ENCODE measurements at regions not wholly inside any gene's neighbourhood (a gene's known extent, or its start where the extent isn't known, plus 50 kb on each side); places are given as distances from the start of the nearest gene placed in this dataset.

DNA sequence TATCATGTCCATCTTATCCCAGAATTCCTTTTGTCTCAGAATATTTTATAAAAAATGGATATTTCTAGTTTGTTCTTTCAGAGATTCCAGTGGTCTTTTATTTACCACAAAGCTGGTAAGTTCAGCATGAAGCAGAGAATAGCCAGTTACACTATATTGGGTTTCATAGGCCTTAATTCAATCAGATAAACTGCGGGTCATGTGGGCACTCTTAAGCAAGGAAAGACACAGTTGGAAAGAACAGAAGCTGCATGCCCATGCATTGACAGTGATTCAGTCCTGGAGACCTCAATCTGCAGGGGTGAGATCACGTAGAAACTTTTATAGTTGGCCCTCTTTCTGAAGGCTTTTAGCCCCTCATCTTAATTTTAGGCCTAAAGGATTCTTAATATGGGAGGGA, 281.3 kb upstream of the IGFBP3 start:
- Histone ChIP-seq H3K4me3 (ENCODE audit: low read depth, low read length) (no peak overlapping the region), H2BK5ac (ENCODE audit: low read depth, low read length, poor library complexity) (no peak overlapping the region), H2AK5ac (ENCODE audit: low read length) (no peak overlapping the region), H3K4me1 (ENCODE audit: control insufficient read depth in 1 of 2, insufficient read depth in 2 of 2, low read length in 2 of 2) (peaks cover 0 to 4% of the 10 kb centered on the region in 2 experiments), H3K4ac (ENCODE audit: low read depth, low read length) (no peak overlapping the region), H3K18ac (ENCODE audit: low read length) (no peak overlapping the region), H4K91ac (ENCODE audit: low read depth, low read length) (no peak overlapping the region), H3K36me3 (ENCODE audit: control insufficient read depth in 1 of 2, insufficient read depth in 2 of 2, low read length in 2 of 2) (no peaks in the 10 kb centered on the region), H3K79me2 (ENCODE audit: control insufficient read depth, insufficient read depth, low read length, poor library complexity) (no peaks in the 10 kb centered on the region), H4K8ac (ENCODE audit: low read depth, low read length) (no peak overlapping the region), H2BK12ac (ENCODE audit: low read length) (no peak overlapping the region), H2BK120ac (ENCODE audit: insufficient read depth, low read length, poor library complexity) (no peak overlapping the region), H3K9ac (ENCODE audit: low read length) (no peak overlapping the region), H3K14ac (ENCODE audit: low read length) (no peak overlapping the region), H3K27me3 (ENCODE audit: insufficient read depth, low read length) (no peaks in the 10 kb centered on the region), H3K23ac (ENCODE audit: low read length) (no peak overlapping the region), H3K4me2 (ENCODE audit: low read length) (no peak overlapping the region), H3K79me1 (ENCODE audit: low read length) (peaks cover 2% of the 10 kb centered on the region), H4K12ac (ENCODE audit: low read depth, low read length) (no peak overlapping the region), H2AFZ (ENCODE audit: insufficient read depth, low read length, poor library complexity) (no peak overlapping the region), H3K9me3 (ENCODE audit: insufficient read depth, low read depth, low read length) (no peaks in the 10 kb centered on the region), H3K27ac (ENCODE audit: low read depth, low read length) (no peak overlapping the region)
- DNase-seq, result no peak
- WGBS (ENCODE audit: extremely low coverage, insufficient coverage, insufficient read length), result no CpG with 5 or more reads among the region's 2 CpGs

DNA sequence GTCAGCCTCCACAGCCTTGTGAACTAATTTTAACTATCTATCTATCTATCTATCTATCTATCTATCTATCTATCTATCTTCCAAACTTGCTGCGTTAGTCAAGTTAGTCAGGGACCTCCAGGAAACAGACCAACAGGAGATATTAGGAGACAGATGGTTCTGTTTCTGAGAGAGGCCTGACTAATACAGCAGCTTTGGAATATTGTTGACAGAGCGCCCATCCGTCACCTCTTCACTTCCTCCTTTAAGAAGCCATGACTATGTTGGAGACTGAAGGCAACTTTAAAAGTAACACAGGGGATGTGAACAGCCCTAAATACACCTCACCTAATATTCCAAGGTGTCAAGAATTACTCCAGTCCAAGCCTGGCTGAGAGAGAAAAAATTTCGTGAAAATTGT, 280.9 kb upstream of the IGFBP3 start:
- H3K27ac ChIP-seq (ENCODE audit: low read depth, low read length), result no peak overlapping the region
- no peak overlapping the region for H2BK5ac ChIP-seq (ENCODE audit: low read depth, low read length, poor library complexity)
- no peak overlapping the region for H3K4me2 ChIP-seq (ENCODE audit: low read length)
- H3K4ac ChIP-seq (ENCODE audit: low read depth, low read length), result no peak overlapping the region
- WGBS (ENCODE audit: extremely low coverage, insufficient coverage, insufficient read length), result no CpG with 5 or more reads among the region's 4 CpGs
- H4K12ac ChIP-seq (ENCODE audit: low read depth, low read length), result no peak overlapping the region
- no peak for DNase-seq
- H3K18ac ChIP-seq (ENCODE audit: low read length), result no peak overlapping the region
- H3K14ac ChIP-seq (ENCODE audit: low read length), result no peak overlapping the region
- H2BK120ac ChIP-seq (ENCODE audit: insufficient read depth, low read length, poor library complexity), result no peak overlapping the region
- H2AFZ ChIP-seq (ENCODE audit: insufficient read depth, low read length, poor library complexity), result no peak overlapping the region
- peaks cover 0 to 4% of the 10 kb centered on the region in 2 experiments for H3K4me1 ChIP-seq (ENCODE audit: control insufficient read depth in 1 of 2, insufficient read depth in 2 of 2, low read length in 2 of 2)
- H3K4me3 ChIP-seq (ENCODE audit: low read depth, low read length), result no peak overlapping the region
- no peak overlapping the region for H3K9ac ChIP-seq (ENCODE audit: low read length)
- peaks cover 2% of the 10 kb centered on the region for H3K79me1 ChIP-seq (ENCODE audit: low read length)
- no peak overlapping the region for H2AK5ac ChIP-seq (ENCODE audit: low read length)
- H3K9me3 ChIP-seq (ENCODE audit: insufficient read depth, low read depth, low read length), result no peaks in the 10 kb centered on the region
- no peaks in the 10 kb centered on the region for H3K79me2 ChIP-seq (ENCODE audit: control insufficient read depth, insufficient read depth, low read length, poor library complexity)
- H2BK12ac ChIP-seq (ENCODE audit: low read length), result no peak overlapping the region
- H3K27me3 ChIP-seq (ENCODE audit: insufficient read depth, low read length), result no peaks in the 10 kb centered on the region
- H4K8ac ChIP-seq (ENCODE audit: low read depth, low read length), result no peak overlapping the region
- no peaks in the 10 kb centered on the region for H3K36me3 ChIP-seq (ENCODE audit: control insufficient read depth in 1 of 2, insufficient read depth in 2 of 2, low read length in 2 of 2)
- no peak overlapping the region for H3K23ac ChIP-seq (ENCODE audit: low read length)
- no peak overlapping the region for H4K91ac ChIP-seq (ENCODE audit: low read depth, low read length)

- Histone ChIP-seq H3K23ac (ENCODE audit: low read length) (no peak overlapping the region), H2BK120ac (ENCODE audit: insufficient read depth, low read length, poor library complexity) (no peak overlapping the region), H3K27me3 (ENCODE audit: insufficient read depth, low read length) (no peaks in the 10 kb centered on the region), H2BK12ac (ENCODE audit: low read length) (no peak overlapping the region), H3K4me3 (ENCODE audit: low read depth, low read length) (no peak overlapping the region), H3K27ac (ENCODE audit: low read depth, low read length) (no peak overlapping the region), H3K14ac (ENCODE audit: low read length) (no peak overlapping the region), H3K9me3 (ENCODE audit: insufficient read depth, low read depth, low read length) (no peaks in the 10 kb centered on the region), H3K4me2 (ENCODE audit: low read length) (no peak overlapping the region), H2AFZ (ENCODE audit: insufficient read depth, low read length, poor library complexity) (no peak overlapping the region), H3K18ac (ENCODE audit: low read length) (no peak overlapping the region), H4K12ac (ENCODE audit: low read depth, low read length) (no peak overlapping the region), H3K36me3 (ENCODE audit: control insufficient read depth in 1 of 2, insufficient read depth in 2 of 2, low read length in 2 of 2) (no peaks in the 10 kb centered on the region), H4K8ac (ENCODE audit: low read depth, low read length) (no peak overlapping the region), H4K91ac (ENCODE audit: low read depth, low read length) (no peak overlapping the region), H3K9ac (ENCODE audit: low read length) (no peak overlapping the region), H3K79me1 (ENCODE audit: low read length) (no peaks in the 10 kb centered on the region), H3K4ac (ENCODE audit: low read depth, low read length) (no peak overlapping the region), H3K79me2 (ENCODE audit: control insufficient read depth, insufficient read depth, low read length, poor library complexity) (no peaks in the 10 kb centered on the region), H2BK5ac (ENCODE audit: low read depth, low read length, poor library complexity) (no peak overlapping the region), H2AK5ac (ENCODE audit: low read length) (no peak overlapping the region), H3K4me1 (ENCODE audit: control insufficient read depth in 1 of 2, insufficient read depth in 2 of 2, low read length in 2 of 2) (no peaks in the 10 kb centered on the region)
- no CpG with 5 or more reads among the region's 1 CpG for WGBS (ENCODE audit: extremely low coverage, insufficient coverage, insufficient read length)
- DNase-seq, result no peak
These were observed 277.6 kb upstream of the IGFBP3 start for GRCh38 chr7:46198701-46199100.

DNA sequence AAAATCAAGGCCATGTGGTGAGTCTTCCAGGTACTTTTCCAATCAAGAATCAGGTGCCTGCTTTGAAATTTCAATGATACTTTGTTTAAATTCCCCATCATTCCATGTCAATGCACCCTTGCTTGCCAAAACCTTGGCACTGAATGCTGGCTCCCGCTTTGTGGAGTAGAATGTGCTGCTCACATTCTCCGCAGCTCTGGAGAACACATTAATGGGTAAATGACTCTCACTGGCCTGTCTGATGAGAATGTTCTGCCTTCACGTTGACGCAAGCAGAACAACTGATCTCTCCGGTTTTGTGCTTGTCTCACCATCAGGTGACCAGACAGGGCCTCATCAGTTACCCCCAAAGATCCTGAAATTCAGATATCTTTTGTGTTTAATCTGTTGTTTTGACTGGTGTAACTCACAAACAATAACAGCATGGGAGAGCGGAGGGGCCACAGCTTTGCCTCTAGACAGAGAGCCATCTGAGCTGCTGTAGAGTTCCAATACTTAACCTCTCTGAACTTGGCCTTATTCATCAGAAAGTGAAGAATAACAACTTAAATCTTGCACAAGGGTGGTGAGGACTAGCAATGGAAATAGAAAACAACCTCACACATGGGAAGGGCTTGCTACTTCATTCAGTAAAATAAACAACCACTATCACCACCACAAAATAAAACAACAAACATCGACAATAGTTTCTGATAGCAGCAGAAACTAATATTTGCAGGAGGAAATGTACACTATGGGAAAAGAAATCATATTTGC, 276.9 kb upstream of the IGFBP3 start:
- Histone ChIP-seq H3K9me3 (ENCODE audit: insufficient read depth, low read depth, low read length) (no peaks in the 10 kb centered on the region), H4K12ac (ENCODE audit: low read depth, low read length) (no peak overlapping the region), H2BK5ac (ENCODE audit: low read depth, low read length, poor library complexity) (no peak overlapping the region), H3K79me2 (ENCODE audit: control insufficient read depth, insufficient read depth, low read length, poor library complexity) (no peaks in the 10 kb centered on the region), H3K4me2 (ENCODE audit: low read length) (no peak overlapping the region), H2BK12ac (ENCODE audit: low read length) (no peak overlapping the region), H3K23ac (ENCODE audit: low read length) (no peak overlapping the region), H3K18ac (ENCODE audit: low read length) (no peak overlapping the region), H3K36me3 (ENCODE audit: control insufficient read depth in 1 of 2, insufficient read depth in 2 of 2, low read length in 2 of 2) (no peaks in the 10 kb centered on the region), H4K8ac (ENCODE audit: low read depth, low read length) (no peak overlapping the region), H3K14ac (ENCODE audit: low read length) (no peak overlapping the region), H3K4ac (ENCODE audit: low read depth, low read length) (no peak overlapping the region), H4K91ac (ENCODE audit: low read depth, low read length) (no peak overlapping the region), H3K79me1 (ENCODE audit: low read length) (no peaks in the 10 kb centered on the region), H3K27me3 (ENCODE audit: insufficient read depth, low read length) (no peaks in the 10 kb centered on the region), H3K4me3 (ENCODE audit: low read depth, low read length) (no peak overlapping the region), H2BK120ac (ENCODE audit: insufficient read depth, low read length, poor library complexity) (no peak overlapping the region), H2AK5ac (ENCODE audit: low read length) (no peak overlapping the region), H2AFZ (ENCODE audit: insufficient read depth, low read length, poor library complexity) (no peak overlapping the region), H3K4me1 (ENCODE audit: control insufficient read depth in 1 of 2, insufficient read depth in 2 of 2, low read length in 2 of 2) (no peaks in the 10 kb centered on the region), H3K27ac (ENCODE audit: low read depth, low read length) (no peak overlapping the region), H3K9ac (ENCODE audit: low read length) (no peak overlapping the region)
- no peak for DNase-seq
- WGBS (ENCODE audit: extremely low coverage, insufficient coverage, insufficient read length), result no CpG with 5 or more reads among the region's 7 CpGs
